ENCODE measurements at regions not wholly inside any gene's neighbourhood (a gene's known extent, or its start where the extent isn't known, plus 50 kb on each side); places are given as distances from the start of the nearest gene placed in this dataset.

DNA sequence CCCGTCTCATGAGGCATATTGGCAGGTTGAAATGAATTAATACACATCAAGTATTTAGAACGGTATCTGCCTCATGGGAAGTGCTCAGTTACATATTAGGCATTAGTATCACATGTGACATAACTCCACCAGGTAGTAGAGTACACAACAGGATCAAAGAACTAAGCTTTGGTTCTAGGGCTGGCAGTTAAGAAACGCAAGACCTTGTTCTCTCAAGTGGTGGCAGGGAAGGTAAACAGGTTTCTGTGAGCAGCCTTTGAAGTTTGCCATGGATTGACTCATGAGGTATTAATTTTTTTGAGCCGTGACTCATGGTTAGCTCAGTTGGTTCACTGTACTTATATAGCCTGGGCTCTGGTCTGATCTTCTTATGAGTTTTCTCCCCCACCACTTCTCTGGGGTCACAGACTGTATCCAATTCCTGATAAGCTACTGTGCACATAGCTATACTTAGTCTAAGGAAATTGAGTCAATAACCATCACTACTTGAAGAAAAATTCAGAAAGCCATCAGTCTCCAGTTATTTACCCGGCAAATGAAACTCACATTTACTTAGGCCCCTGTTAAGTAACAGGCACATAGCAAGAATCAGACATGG, 155.6 kb upstream of the STT3B start:
- peak; percentile 44 for DNase-seq (ENCODE audit: low spot score)

DNA sequence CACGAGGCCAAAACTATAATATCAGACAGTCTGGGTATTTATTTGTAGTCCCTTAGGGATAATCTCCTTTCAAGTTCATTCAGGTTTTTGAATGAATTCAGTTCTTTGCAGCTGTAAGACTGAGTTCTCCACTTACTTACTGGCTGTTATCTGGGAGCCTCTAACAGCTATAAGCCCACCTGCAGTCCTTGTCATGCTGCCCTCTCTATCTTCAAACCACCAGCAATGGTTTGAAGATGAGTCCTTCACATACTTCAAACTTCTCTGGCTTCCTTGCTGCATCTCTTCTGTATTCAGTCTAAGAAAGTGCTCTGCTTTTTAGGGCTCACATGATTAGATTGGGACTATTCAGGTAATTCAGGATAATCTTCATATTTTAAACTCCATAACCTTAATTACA, 154.5 kb upstream of the STT3B start:
- DNase-seq (ENCODE audit: low spot score), result no peak

DNA sequence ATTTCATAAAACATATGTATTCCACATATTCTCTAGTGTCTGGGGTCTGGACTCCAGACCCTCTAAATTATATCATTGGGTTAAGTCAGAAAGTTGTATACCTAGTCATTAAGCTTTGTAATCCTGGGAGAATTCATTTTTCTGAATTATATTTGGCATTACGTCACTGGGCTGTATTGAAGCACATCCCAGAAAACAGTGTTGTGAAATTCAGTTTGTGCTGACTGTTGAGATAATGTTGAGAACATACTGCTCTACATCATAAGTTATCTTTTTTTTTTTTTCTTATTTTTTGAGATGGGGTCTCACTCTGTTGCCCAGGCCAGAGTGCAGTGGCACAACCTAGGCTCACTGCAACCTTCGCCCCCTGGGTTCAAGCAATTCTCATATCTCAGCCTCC, 153.1 kb upstream of the STT3B start:
- DNase-seq (ENCODE audit: low spot score), result no peak

DNA sequence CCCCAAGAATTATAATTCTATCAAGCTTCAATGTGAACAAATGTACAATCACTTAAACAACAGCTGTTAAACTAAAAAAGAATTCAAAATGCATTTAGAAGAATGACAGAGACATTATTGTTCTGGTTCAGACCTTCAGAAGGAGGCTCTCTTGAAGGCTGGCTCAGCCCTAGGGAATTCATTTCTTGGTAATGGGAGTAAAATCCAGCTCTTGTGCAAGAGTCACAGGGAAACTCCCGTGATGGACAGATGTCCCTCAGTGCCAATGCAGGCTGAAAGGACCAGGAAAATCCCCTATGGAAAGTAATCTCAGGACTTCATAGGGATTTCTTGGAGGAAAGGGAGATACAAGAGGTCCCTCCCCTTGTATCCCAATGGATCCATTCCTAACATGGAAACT, 149.9 kb upstream of the STT3B start:
- DNase-seq (ENCODE audit: low spot score), result no peak

DNA sequence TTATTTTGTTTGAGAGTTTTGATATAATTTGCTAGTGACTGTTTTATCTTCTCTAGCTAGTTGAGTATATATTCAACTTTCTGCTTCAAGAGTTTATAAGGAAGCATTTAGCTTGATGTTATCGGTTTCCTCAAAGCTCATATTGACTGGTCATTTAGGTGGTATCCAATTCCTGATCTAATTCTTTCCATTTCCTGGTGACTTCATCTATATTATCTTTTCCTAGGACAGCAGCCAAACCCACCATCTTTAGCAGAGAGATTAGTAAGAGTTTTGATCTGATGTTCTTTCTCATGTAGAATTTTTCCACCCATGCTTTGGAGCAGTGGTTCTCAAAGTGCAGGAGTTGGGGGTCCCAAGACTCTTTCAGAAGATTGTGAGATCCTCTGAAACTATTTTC, 148.6 kb upstream of the STT3B start:
- no peak for DNase-seq (ENCODE audit: low spot score)

DNA sequence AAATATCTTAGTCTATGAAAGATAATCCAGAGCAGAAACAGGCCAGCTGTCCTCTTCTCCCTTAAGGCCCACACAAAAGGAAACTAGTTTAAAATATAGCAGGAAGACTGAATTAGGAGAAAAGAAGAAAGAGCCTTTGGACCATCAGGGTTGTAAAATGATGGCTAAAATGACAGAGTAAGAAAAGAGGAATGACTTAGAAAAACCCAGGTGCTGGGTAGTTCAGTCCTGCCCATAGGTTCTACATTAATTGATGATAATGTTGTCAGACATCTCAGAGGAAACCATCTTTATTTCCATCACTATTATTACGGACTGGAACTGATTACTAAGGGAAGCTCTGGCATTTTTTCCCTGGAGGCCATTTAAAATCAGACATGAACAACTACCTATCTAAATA, 142.8 kb upstream of the STT3B start:
- no peak for DNase-seq (ENCODE audit: low spot score)

DNA sequence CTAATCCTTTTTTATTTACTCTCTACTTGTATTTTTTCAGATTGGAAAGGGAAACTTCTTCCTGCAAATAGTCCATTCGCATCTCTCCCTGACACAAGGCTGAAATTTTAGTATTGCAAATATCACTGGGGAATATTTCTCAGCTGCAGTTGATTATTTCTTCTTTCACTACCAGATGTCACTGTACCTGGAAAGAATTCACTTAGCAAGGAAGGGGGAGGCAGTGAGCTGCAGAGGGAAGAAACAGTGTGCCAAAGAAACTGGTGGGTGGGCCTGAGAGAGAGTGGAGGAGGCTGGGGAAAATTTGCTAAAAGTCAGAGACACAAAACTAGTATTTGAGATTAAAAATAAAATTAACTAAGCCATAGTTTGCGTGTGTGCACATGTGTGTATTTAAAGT, 142.3 kb upstream of the STT3B start:
- DNase-seq (ENCODE audit: low spot score), result no peak

DNA sequence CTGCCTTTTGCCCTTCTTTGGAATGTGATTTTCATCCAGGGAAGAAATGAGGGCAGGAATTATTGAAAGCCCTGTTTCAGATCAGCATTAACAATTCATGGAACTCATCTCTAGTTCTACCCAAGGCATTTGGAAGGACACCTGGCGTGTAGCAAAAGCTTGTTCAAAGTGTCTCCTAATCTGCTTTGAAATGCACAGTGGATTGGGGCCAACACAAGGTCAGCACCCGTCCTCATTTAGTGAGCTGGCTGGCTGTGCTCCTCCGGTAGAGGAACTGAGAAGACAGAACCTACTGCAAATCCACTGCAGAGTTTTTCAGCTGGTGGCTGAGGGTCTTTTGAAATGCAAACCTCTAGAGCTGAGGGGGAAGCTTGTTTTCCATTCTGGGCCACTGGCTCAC, 141.6 kb upstream of the STT3B start:
- no peak for DNase-seq (ENCODE audit: low spot score)

DNA sequence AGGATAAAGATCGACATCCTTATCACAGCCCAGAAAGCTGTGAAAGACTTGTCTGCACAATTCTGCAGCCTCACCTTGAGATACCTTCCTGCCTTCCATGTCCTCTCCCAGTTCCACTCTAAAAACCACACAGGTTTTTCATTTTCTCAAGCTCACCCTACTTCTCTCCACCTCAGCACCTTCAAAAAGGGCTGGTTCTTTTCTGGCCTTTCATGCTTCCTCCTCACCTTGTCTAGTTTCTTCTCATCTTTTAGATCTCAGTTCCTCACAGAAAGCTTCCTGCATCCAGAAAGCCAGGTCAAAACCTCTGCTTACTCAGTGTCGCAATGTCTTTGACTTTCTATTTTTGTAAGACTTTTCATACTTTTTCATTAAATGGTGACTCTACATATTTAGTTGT, 140.2 kb upstream of the STT3B start:
- no peak for DNase-seq (ENCODE audit: low spot score)

DNA sequence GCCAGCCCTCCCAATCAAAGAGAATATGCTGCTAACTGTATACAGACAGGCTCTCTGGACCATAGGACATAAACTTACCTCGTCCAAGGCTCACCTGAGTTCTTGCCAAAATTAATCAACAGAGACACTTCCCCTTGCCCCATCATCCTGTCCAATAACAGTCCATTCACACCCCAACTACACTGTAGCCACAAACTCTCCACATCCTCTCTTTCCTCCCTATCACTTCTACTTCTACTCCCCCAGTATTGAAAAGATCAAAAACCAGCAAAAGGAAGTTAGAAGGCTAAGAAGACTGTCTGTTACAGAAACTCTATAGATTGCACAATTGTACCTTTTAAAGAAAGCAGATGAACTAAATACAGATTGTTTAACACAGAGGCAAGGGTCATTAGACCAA, 133.5 kb upstream of the STT3B start:
- no peak for DNase-seq (ENCODE audit: low spot score)

DNA sequence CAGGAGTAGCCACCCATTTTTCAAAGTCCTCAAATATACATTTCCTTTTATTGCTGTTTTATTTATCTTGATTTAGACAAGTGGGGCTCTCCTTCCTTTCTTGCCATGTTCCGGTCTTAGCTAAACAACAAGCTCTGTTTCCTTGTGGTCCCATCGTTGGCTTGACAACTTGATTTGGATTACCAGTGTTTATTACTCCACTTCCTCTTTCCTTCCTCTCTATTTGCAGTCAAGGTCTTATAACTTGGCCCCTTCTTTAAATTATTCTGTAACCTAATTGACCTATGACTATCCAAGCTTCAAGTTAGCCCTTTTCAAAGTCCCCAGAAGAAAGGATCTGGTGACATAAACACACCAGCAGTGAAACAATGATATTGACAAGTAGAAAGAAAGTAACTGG, 130.6 kb upstream of the STT3B start:
- DNase-seq (ENCODE audit: low spot score), result no peak

DNA sequence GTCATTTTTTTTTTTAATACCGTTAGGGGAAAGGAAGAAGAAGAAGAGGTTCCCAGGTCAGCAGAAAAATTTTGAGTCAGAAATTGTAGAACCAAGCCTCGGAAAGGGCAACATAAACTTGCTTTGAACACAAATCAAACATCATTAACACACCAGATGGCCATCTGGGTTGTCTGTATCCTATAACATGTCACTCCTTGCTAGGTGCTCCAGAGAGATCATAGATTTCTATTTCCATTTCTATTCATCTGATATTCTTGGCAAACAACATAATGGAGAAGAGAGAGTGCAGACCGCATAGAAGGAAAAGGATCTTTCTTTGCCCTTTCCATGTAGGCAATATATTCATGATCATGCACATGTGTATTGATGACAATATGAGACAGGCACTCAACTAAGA, 129.5 kb upstream of the STT3B start:
- no peak for DNase-seq (ENCODE audit: low spot score)

DNA sequence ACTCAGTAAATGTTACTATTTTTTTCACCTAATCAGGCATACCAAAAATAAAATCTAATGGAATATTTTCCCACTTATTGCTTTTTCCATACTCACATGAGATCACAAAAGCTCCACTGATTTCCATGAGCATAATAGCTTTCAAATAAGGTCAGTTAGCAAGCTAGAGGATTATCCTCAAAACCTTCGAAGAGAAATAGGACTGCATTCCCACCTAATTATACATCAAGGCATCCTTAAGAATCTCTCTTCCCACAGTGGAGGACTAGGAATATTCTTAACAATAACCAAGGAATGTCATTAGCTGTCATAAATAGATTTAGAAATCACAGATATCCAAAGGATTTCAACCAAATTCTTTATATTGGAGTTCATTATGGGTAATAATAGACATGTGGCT, 127.9 kb upstream of the STT3B start:
- no peak for DNase-seq (ENCODE audit: low spot score)

DNA sequence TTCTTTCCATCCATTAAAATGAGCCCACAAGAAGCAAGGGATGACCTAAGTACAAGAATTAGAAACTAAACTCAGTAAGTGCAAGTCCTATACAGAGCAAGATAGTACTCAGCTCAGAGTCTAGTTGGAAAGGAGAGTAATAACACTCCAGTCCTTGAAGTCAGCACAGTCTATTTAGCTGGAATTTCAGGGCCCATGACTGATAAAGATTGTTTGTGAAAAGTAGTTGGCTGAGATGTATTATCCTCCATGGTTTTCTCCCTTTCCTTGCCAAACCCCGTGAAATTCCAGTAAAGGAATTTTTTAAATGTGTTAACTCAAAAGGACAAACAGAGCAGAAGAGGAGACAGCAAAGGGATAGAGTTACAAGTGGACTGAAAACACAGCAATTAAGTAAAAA, 127.2 kb upstream of the STT3B start:
- no peak for DNase-seq (ENCODE audit: low spot score)

DNA sequence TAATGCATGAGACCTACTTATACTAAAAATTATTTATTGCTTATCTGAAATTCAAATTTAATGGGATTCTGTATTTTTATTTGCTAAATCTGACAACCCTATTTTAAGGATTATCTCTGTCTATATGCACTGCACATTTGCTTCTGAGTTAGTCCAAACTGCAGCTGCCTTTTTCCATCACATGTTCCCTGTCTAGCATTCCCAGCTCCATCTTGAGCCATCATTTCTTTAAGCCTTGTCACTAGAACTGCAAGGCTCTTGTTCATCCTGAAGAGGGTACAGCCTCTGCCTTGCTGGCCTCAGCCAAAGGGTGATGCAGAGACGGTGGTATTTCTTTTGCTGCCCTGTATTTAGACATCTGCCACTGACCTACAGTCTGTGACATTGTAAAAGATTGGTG, 125.8 kb upstream of the STT3B start:
- DNase-seq (ENCODE audit: low spot score), result no peak

DNA sequence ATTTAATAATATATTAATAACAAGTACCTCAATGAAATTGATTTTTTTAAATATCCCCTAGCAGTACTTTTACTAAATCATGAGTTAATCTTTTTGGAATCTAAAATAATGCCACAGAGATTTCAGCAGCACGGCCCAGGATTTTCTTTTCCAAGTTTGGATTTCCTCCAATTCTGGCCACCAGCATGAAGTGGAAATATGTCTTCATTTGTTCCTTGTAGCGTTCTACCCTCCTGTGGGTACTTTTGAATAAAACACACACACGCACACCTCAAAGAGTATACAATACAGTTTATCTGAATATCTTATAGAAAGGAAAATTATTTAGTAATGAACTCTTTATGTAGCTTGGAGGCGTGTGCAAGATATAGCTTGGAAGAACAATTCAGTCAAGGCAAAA, 125.1 kb upstream of the STT3B start:
- no peak for DNase-seq (ENCODE audit: low spot score)

DNA sequence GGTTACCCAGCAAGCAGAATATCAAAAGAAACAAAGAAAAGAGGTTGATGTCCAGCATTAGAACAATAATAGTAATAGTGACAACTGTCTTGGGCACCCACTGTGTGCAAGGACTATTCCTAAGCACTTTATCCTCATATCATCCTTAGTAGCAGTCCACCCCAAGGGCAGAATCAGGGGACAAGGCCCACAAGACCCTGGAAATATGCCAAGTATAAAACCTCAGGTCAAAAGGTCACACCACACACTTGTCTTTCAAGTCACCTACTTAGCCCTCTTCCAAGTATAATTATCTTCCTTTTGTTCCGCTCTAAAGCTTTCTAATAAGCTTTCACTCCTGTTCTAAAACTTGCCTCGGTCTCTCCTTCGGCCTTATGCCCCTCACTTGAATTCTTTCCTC, 124.0 kb upstream of the STT3B start:
- DNase-seq (ENCODE audit: low spot score), result no peak

DNA sequence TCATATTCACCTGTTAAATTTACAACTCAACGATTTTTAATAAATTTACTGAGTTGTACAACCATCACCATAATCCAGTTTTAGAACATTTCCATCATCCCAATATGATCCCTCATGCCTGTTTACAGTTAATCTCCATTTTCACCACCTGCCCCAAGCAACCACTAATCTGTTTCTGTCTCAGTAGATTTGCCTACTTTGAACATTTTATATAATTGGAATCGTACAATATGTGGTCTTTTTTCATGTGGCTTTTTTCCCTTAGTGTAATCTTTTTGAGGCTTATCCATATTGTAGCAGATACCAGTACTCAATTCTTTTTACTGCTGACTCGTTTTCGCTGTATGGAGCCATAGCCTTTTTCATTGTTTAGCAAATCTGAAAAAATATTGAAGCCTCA, 123.3 kb upstream of the STT3B start:
- no peak for DNase-seq (ENCODE audit: low spot score)

DNA sequence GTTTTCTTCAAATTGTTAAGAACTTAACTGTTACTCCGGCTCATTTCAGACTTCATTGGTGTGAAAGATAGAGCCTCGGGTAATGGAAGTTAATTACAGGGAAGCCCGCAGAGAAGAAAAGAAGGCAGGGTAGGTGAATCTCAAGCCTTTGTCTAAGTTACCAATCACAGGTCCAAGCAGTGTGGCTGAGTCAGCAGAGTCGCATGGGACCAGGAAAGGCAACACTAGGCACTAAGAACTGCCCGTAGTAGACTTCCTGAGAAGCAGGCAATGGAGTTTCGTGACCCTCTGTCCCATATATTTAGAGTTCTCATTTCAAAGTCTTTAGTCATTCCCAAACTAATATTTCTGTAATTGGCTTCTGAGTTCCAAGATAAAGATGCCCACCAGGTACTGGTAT, 122.9 kb upstream of the STT3B start:
- DNase-seq (ENCODE audit: low spot score), result no peak

DNA sequence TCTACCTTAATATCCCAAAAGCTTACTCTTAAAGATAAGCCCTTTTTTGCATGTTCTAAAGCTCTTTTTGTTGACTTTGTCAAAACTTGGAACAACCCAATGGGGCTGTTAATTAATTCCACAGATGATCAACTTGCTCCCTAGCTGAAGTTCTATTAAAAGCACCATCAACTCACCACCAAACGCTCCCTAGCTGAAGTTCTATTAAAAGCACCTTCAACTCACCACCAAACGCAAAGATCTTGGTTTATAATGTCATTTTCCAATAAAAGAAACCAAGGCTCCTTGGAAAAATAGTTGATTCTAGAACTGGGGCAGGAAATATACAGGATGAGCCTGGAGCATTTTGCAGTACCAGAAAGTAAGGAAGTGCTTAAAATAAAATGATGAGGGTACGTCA, 122.3 kb upstream of the STT3B start:
- DNase-seq (ENCODE audit: low spot score), result no peak

DNA sequence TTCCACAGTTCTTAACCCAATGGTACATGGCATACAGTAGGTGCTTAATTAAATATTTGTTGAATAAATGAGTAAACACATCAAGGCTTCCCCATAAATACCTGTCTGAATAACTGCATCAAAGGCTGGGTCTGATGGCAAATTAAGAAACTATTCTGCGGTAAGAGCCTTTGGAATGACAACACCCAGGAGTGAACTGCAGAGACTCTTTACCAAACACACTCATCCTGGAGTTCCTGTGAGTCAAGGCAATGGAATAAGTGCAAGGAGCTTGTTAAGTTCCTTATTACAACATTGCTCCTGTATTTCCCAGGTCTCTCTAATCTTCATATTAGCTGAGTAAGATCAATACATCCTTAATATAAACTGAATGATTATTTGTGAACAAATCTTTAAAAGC, 119.9 kb upstream of the STT3B start:
- no peak for DNase-seq (ENCODE audit: low spot score)

DNA sequence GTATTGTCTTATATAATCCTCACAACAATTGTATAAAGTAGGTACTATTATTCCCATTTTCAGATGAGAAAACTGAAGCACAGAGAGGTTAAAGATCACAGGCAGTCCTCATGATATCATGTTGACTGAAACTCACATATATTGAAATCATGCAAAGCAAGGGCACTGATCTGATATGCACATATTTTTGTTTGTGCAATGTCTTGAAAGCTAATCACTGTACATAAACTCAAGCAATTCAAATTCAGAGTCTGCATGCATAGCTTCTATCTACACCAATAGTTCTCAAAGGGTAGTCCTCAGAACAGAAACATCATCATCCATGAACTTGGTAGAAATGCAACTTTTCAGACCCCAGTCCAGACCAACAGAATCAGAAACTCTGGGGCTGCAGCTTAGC, 119.2 kb upstream of the STT3B start:
- DNase-seq (ENCODE audit: low spot score), result no peak

DNA sequence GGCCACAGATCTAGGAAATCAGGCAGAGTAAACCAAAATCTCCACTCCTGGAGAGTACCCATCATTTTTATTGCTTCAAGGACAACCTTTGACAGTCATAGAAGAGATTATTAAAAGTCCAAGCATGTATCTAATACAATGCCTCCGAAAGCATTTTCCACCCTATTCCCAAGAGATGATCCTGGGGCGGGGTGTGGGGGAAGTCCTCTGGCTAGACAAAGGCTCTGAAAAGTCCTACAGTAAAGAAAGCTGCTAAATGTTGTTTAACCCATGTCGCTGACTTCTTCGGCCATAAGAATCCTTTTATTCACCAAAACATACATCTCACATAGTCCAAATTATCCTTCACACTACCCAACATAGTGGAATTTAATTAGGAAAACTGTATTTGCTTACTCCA, 115.7 kb upstream of the STT3B start:
- DNase-seq (ENCODE audit: low spot score), result no peak

DNA sequence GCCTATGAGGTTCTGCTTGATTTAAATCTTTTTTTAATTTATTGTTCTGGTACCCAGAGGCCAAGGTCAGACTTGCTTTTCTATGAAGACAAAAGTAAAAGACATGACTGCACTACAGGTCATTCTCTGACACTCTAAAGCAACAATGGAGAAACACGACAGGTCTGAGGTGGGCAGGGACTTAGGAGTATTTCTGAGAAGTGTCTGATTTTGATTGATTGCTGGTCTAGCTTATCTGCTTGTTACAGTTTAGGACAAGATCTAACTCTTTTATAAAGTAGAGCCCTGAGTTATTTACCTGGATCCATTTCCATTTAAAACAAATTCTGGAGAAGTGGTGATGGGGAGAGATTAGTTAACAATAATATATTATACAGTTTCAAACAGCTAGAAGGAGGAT, 115.2 kb upstream of the STT3B start:
- DNase-seq (ENCODE audit: low spot score), result no peak

DNA sequence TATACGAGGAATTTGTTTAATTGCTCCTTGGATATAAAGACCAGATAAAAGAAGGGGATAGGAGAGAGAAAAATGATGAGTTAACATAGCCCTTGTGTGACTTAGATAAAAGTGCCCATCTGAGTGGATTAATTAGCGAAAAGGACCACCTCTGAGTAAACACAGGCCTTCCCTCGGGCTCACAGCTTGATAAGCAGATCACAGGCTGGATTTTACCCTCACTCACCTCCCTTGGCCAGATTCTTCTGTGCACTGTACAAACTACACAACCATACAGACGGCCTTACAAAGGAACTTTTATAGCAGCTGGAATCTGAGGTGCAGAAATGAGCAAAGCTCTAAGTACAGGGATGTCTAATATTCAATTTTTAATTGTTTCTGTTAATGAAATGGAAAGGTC, 112.4 kb upstream of the STT3B start:
- DNase-seq (ENCODE audit: low spot score), result no peak
